ENCODE measurements at regions not wholly inside any gene's neighbourhood (a gene's known extent, or its start where the extent isn't known, plus 50 kb on each side); places are given as distances from the start of the nearest gene placed in this dataset.
"Not testable (repeated sequence)": the region's sequence is repeated elsewhere in the genome, so short reads cannot be mapped to it uniquely, and the experiment has no call there.

- Histone ChIP-seq H3K9ac (ENCODE audit: low read length) (no peak overlapping the region), H3K4me1 (ENCODE audit: low read length) (no peaks in the 10 kb centered on the region), H3K79me2 (ENCODE audit: low read length) (no peaks in the 10 kb centered on the region), H3K9me3 (ENCODE audit: insufficient read depth, low read length) (no peaks in the 10 kb centered on the region), H3K27me3 (ENCODE audit: low read depth, low read length) (no peaks in the 10 kb centered on the region), H3K4me2 (ENCODE audit: low read length) (no peak overlapping the region), H3K4me3 (ENCODE audit: low read length) (no peak overlapping the region), H2AFZ (ENCODE audit: low read depth, low read length) (no peak overlapping the region), H3K36me3 (replicated peaks; ENCODE audit: low read depth, low read length) (no peaks in the 10 kb centered on the region), H3K27ac (ENCODE audit: low read length) (no peak overlapping the region), H4K20me1 (ENCODE audit: insufficient read depth, low read length) (no peaks in the 10 kb centered on the region)
- no peak for TF ChIP-seq CTCF (IDR thresholded peaks at IDR 0.05; ENCODE audit: low read depth, low read length)
These were observed 1554.0 kb upstream of the PCDH10 start for GRCh38 chr4:131595140-131595539.

- Histone ChIP-seq H3K4me3 (ENCODE audit: low read length) (no peak overlapping the region), H3K79me2 (ENCODE audit: low read length) (no peaks in the 10 kb centered on the region), H3K4me2 (ENCODE audit: low read length) (no peak overlapping the region), H3K36me3 (replicated peaks; ENCODE audit: low read depth, low read length) (no peaks in the 10 kb centered on the region), H3K27me3 (ENCODE audit: low read depth, low read length) (no peaks in the 10 kb centered on the region), H4K20me1 (ENCODE audit: insufficient read depth, low read length) (no peaks in the 10 kb centered on the region), H3K9me3 (ENCODE audit: insufficient read depth, low read length) (no peaks in the 10 kb centered on the region), H3K4me1 (ENCODE audit: low read length) (no peaks in the 10 kb centered on the region), H3K9ac (ENCODE audit: low read length) (no peak overlapping the region), H2AFZ (ENCODE audit: low read depth, low read length) (no peak overlapping the region), H3K27ac (ENCODE audit: low read length) (no peak overlapping the region)
- no peak for TF ChIP-seq CTCF (IDR thresholded peaks at IDR 0.05; ENCODE audit: low read depth, low read length)
- no peak for TF ChIP-seq EZH2phosphoT487 (IDR thresholded peaks at IDR 0.05; ENCODE audit: low read depth)
These were observed 1545.4 kb upstream of the PCDH10 start for GRCh38 chr4:131603705-131604104.

- no peaks in the 10 kb centered on the region for H3K79me2 ChIP-seq (ENCODE audit: low read length)
- no peak overlapping the region for H3K9ac ChIP-seq (ENCODE audit: low read length)
- H3K4me3 ChIP-seq (ENCODE audit: low read length) = no peak overlapping the region
- no peaks in the 10 kb centered on the region for H3K36me3 ChIP-seq (replicated peaks; ENCODE audit: low read depth, low read length)
- H3K9me3 ChIP-seq (ENCODE audit: insufficient read depth, low read length) = no peaks in the 10 kb centered on the region
- H3K4me1 ChIP-seq (ENCODE audit: low read length) = peaks cover 11% of the 10 kb centered on the region
- no peak overlapping the region for H2AFZ ChIP-seq (ENCODE audit: low read depth, low read length)
- no peaks in the 10 kb centered on the region for H3K27me3 ChIP-seq (ENCODE audit: low read depth, low read length)
- H4K20me1 ChIP-seq (ENCODE audit: insufficient read depth, low read length) = no peaks in the 10 kb centered on the region
- no peak for TF ChIP-seq CTCF (IDR thresholded peaks at IDR 0.05; ENCODE audit: low read depth, low read length)
- no peak for TF ChIP-seq EZH2phosphoT487 (IDR thresholded peaks at IDR 0.05; ENCODE audit: low read depth)
- no peak overlapping the region for H3K27ac ChIP-seq (ENCODE audit: low read length)
- H3K4me2 ChIP-seq (ENCODE audit: low read length) = no peak overlapping the region
These were observed 1540.1 kb upstream of the PCDH10 start for GRCh38 chr4:131609039-131609438.

GRCh38 chr4:131610517-131610916 lies 1538.6 kb upstream of the PCDH10 start:
- not testable (repeated sequence) for H4K20me1 ChIP-seq (ENCODE audit: insufficient read depth, low read length); H3K27ac ChIP-seq (ENCODE audit: low read length); H3K36me3 ChIP-seq (replicated peaks; ENCODE audit: low read depth, low read length); H3K79me2 ChIP-seq (ENCODE audit: low read length); H3K27me3 ChIP-seq (ENCODE audit: low read depth, low read length); H3K4me3 ChIP-seq (ENCODE audit: low read length); H3K9me3 ChIP-seq (ENCODE audit: insufficient read depth, low read length); H3K4me2 ChIP-seq (ENCODE audit: low read length); H3K9ac ChIP-seq (ENCODE audit: low read length); H2AFZ ChIP-seq (ENCODE audit: low read depth, low read length)
- peaks cover 15% of the 10 kb centered on the region for H3K4me1 ChIP-seq (ENCODE audit: low read length)

All from OCI-LY3 (cell line).